HEK293 (cell line): ENCODE measurements at regions not wholly inside any gene's neighbourhood (a gene's known extent, or its start where the extent isn't known, plus 50 kb on each side); places are given as distances from the start of the nearest gene placed in this dataset.

Source experiments
- CTCF ChIP-seq: fragments of 450-650 bp; formaldehyde crosslinking; IDR thresholded peaks from 2 replicates; pipeline ENCODE4 v1.5.1; 2016; ENCODE audit warnings: missing biosample characterization, missing genetic modification characterization
- GLI4 ChIP-seq: fragments of 450-650 bp; formaldehyde crosslinking; IDR thresholded peaks from 2 replicates; pipeline ENCODE4 v1.5.1; 2016; ENCODE audit warnings: missing biosample characterization, missing genetic modification characterization
- ZBTB44 ChIP-seq: fragments of 450-650 bp; IDR thresholded peaks from 2 replicates; pipeline ENCODE4 v1.5.1; 2018; ENCODE audit warnings: missing biosample characterization, mild to moderate bottlenecking, missing genetic modification characterization
- ZNF175 ChIP-seq: fragments of 450-650 bp; formaldehyde crosslinking; IDR thresholded peaks from 2 replicates; pipeline ENCODE4 v1.5.1; 2016; ENCODE audit warnings: missing biosample characterization, missing genetic modification characterization
- ZNF184 ChIP-seq: fragments of 450-650 bp; IDR thresholded peaks from 2 replicates; pipeline ENCODE4 v1.5.1; 2018; ENCODE audit warnings: missing biosample characterization, mild to moderate bottlenecking, missing genetic modification characterization
- ZNF221 ChIP-seq: fragments of 450-650 bp; formaldehyde crosslinking; IDR thresholded peaks from 2 replicates; pipeline ENCODE4 v1.5.1; 2017; ENCODE audit warnings: missing biosample characterization, missing genetic modification characterization, borderline replicate concordance
- ZNF324 ChIP-seq: fragments of 450-650 bp; formaldehyde crosslinking; IDR thresholded peaks from 2 replicates; pipeline ENCODE4 v1.5.1; 2016; ENCODE audit warnings: missing biosample characterization, missing genetic modification characterization
- ZNF561 ChIP-seq: fragments of 450-650 bp; IDR thresholded peaks from 2 replicates; pipeline ENCODE4 v1.5.1; 2018; ENCODE audit warnings: missing biosample characterization, missing genetic modification characterization, borderline replicate concordance
- ZNF629 ChIP-seq: fragments of 450-650 bp; formaldehyde crosslinking; IDR thresholded peaks from 2 replicates; pipeline ENCODE4 v1.5.1; 2017; ENCODE audit warnings: missing biosample characterization, missing genetic modification characterization

- TF ChIP-seq ZNF184 (no peak), GLI4 (tag by site-specific recombination) (no peak), ZNF175 (no peak), CTCF (no peak), ZNF324 (tag by site-specific recombination) (no peak), ZNF221 (tag by site-specific recombination) (no peak), ZNF629 (tag by site-specific recombination) (no peak), ZBTB44 (tag by site-specific recombination) (no peak), ZNF561 (tag by site-specific recombination) (no peak)
Observed at GRCh38 chr3:177904621-177905020, 631.6 kb upstream of the KCNMB2 start.
